IMR-90 (cell line): ENCODE measurements at regions not wholly inside any gene's neighbourhood (a gene's known extent, or its start where the extent isn't known, plus 50 kb on each side); places are given as distances from the start of the nearest gene placed in this dataset.

Experiments
- ATAC-seq: fragments of 200-7000 bp; cut with Tn5 transposase; 2 replicates; pipeline ENCODE4 v1.9.1; 2020; ENCODE audit warnings: low read depth, mild to moderate bottlenecking, moderate library complexity
- BruUV-seq: library from RNA; stranded (reverse); fragments of 400-500 nt; replicated peaks from 2 replicates; lab custom pipeline; 2021; lab: Mats Ljungman, UMichigan
- CTCF ChIA-PET: fragments of 300-600 bp; formaldehyde crosslinking; extraction: SDS; loops from one replicate; lab custom pipeline; 2021; ENCODE audit warnings: antibody characterized with exemption; lab: Yijun Ruan, JAX
- POLR2A ChIA-PET: fragments of 300-600 bp; sonication (Branson Sonifier 250); formaldehyde crosslinking; loops from one replicate; lab custom pipeline; 2022; ENCODE audit warnings: antibody characterized with exemption; ENCODE audit not compliant: unreplicated experiment; lab: Charles Lee
- DNase-seq: peaks from one replicate; pipeline ENCODE4 v3.0.0; 2013
- H2AFZ ChIP-seq: replicated peaks from 2 replicates; pipeline ENCODE3; 2013; ENCODE audit warnings: low read length, mild to moderate bottlenecking; ENCODE audit not compliant: poor library complexity
- H2AK5ac ChIP-seq: 2 replicates; pipeline ENCODE4 v1.6.1; 2013; ENCODE audit warnings: low read depth, low read length, inconsistent platforms
- H2AK9ac ChIP-seq: replicated peaks from 2 replicates; pipeline ENCODE3; 2013; ENCODE audit warnings: mild to moderate bottlenecking, low read depth, low read length, moderate library complexity; ENCODE audit not compliant: poor library complexity
- H2BK120ac ChIP-seq: 2 replicates; pipeline ENCODE4 v1.6.1; 2013; ENCODE audit warnings: low read depth, low read length, inconsistent platforms
- H2BK15ac ChIP-seq: 3 replicates; pipeline ENCODE4 v1.6.1; 2013; ENCODE audit warnings: low read depth, low read length, inconsistent platforms
- H2BK20ac ChIP-seq: 2 replicates; pipeline ENCODE4 v1.6.1; 2013; ENCODE audit warnings: low read depth, mild to moderate bottlenecking, inconsistent platforms, low read length, moderate library complexity
- H2BK5ac ChIP-seq: 2 replicates; pipeline ENCODE4 v1.6.1; 2013; ENCODE audit warnings: mild to moderate bottlenecking, low read depth, low read length, inconsistent platforms; ENCODE audit not compliant: poor library complexity, severe bottlenecking
- H3K14ac ChIP-seq: replicated peaks from 2 replicates; pipeline ENCODE4 v1.6.1; 2013; ENCODE audit warnings: low read depth, low read length, inconsistent platforms
- H3K18ac ChIP-seq: 2 replicates; pipeline ENCODE4 v1.6.1; 2013; ENCODE audit warnings: low read depth, low read length, control low read depth
- H3K23ac ChIP-seq: 2 replicates; pipeline ENCODE4 v1.6.1; 2013; ENCODE audit warnings: low read depth, low read length, inconsistent platforms
- H3K27ac ChIP-seq: 2 replicates; pipeline ENCODE4 v1.5.1; 2013; ENCODE audit warnings: mild to moderate bottlenecking, control low read depth, low read length; ENCODE audit not compliant: insufficient read depth
- H3K27me3 ChIP-seq: 2 replicates; pipeline ENCODE4 v1.6.1; 2013; ENCODE audit warnings: low read length; ENCODE audit not compliant: control insufficient read depth, insufficient read depth
- H3K36me3 ChIP-seq: 2 replicates; pipeline ENCODE4 v1.6.1; 2013; ENCODE audit warnings: low read length, mixed read lengths; ENCODE audit not compliant: control insufficient read depth, insufficient read depth
- H3K4ac ChIP-seq: 2 replicates; pipeline ENCODE4 v1.6.1; 2013; ENCODE audit warnings: low read depth, low read length, inconsistent platforms
- H3K4me1 ChIP-seq: 2 replicates; pipeline ENCODE4 v1.6.1; 2013; ENCODE audit warnings: low read length, mixed read lengths; ENCODE audit not compliant: control insufficient read depth, insufficient read depth
- H3K4me2 ChIP-seq: 2 replicates; pipeline ENCODE4 v1.6.1; 2013; ENCODE audit warnings: low read depth, mild to moderate bottlenecking, control low read depth, low read length, moderate library complexity
- H3K4me3 ChIP-seq: 2 replicates; pipeline ENCODE4 v1.5.1; 2013; ENCODE audit warnings: low read depth, mild to moderate bottlenecking, control low read depth, low read length, moderate library complexity; ENCODE audit not compliant: insufficient read depth
- H3K56ac ChIP-seq: 2 replicates; pipeline ENCODE4 v1.6.1; 2013; ENCODE audit warnings: low read length, inconsistent platforms; ENCODE audit not compliant: insufficient read depth; ENCODE audit errors: extremely low read depth
- H3K79me1 ChIP-seq, 2 experiments: 2 replicates each; pipeline ENCODE4 v1.6.1; 2013; ENCODE audit warnings: low read length in 2 of 2, inconsistent platforms in 1 of 2, low read depth in 1 of 2
- H3K9ac ChIP-seq: 2 replicates; pipeline ENCODE4 v1.6.1; 2013; ENCODE audit warnings: low read depth, low read length, control low read depth
- H3K9me1 ChIP-seq: 2 replicates; pipeline ENCODE4 v1.6.1; 2013; ENCODE audit warnings: low read length, inconsistent platforms; ENCODE audit not compliant: insufficient read depth
- H3K9me3 ChIP-seq: 2 replicates; pipeline ENCODE4 v1.6.1; 2013; ENCODE audit warnings: low read length; ENCODE audit not compliant: control insufficient read depth, insufficient read depth
- H4K20me1 ChIP-seq: 2 replicates; pipeline ENCODE4 v1.6.1; 2013; ENCODE audit warnings: low read length, inconsistent platforms; ENCODE audit not compliant: insufficient read depth
- H4K5ac ChIP-seq: 2 replicates; pipeline ENCODE4 v1.6.1; 2013; ENCODE audit warnings: mild to moderate bottlenecking, low read depth, low read length, control low read depth
- H4K8ac ChIP-seq, 2 experiments: 2 replicates each; pipeline ENCODE4 v1.6.1; 2013; ENCODE audit warnings: low read depth in 2 of 2, low read length in 2 of 2, control low read depth in 1 of 2, inconsistent platforms in 1 of 2
- H4K91ac ChIP-seq: 2 replicates; pipeline ENCODE4 v1.6.1; 2013; ENCODE audit warnings: low read depth, low read length, inconsistent platforms; ENCODE audit not compliant: insufficient read depth
- CHD1 ChIP-seq: IDR thresholded peaks from 2 replicates; pipeline ENCODE4 v1.6.1; 2012; ENCODE audit warnings: low read depth, low read length, improper control_type of control experiment
- ELK1 ChIP-seq: fragments of 150-350 bp; IDR thresholded peaks from 2 replicates; pipeline ENCODE4 v1.6.1; 2016; ENCODE audit warnings: low read depth, mild to moderate bottlenecking, low read length, moderate library complexity, borderline replicate concordance
- FOS ChIP-seq: fragments of 150-350 bp; IDR thresholded peaks from 2 replicates; pipeline ENCODE4 v1.6.1; 2016; ENCODE audit warnings: low read depth, low read length
- MAFK ChIP-seq: IDR thresholded peaks from 2 replicates; pipeline ENCODE4 v1.6.1; 2012; ENCODE audit warnings: low read depth, low read length, improper control_type of control experiment
- MXI1 ChIP-seq: IDR thresholded peaks from 2 replicates; pipeline ENCODE4 v1.6.1; 2012; ENCODE audit warnings: low read depth, mild to moderate bottlenecking, low read length, moderate library complexity, borderline replicate concordance
- RAD21 ChIP-seq: IDR thresholded peaks from 2 replicates; pipeline ENCODE4 v1.6.1; 2012; ENCODE audit warnings: low read length, improper control_type of control experiment
- SMC3 ChIP-seq: fragments of 150-350 bp; IDR thresholded peaks from 2 replicates; pipeline ENCODE4 v1.6.1; 2016; ENCODE audit warnings: low read depth, mild to moderate bottlenecking, antibody characterized with exemption, low read length, moderate library complexity
- USF2 ChIP-seq: fragments of 150-350 bp; IDR thresholded peaks from 2 replicates; pipeline ENCODE4 v1.6.1; 2017; ENCODE audit warnings: mild to moderate bottlenecking, antibody characterized with exemption, low read length, low read depth
- whole genome bisulfite sequencing, 2 experiments: methylation state at CpG; one replicate each; pipeline versions ENCODE4 v1.1.5 to v1.1.7; 2013; ENCODE audit warnings: missing lambda C conversion rate in 2 of 2; ENCODE audit not compliant: insufficient read length in 1 of 2; ENCODE audit errors: extremely low coverage in 2 of 2; 5-methylcytosine and 5-hydroxymethylcytosine counted together
- dilution Hi-C: fragments of 300-500 bp; cut with HindIII; formaldehyde crosslinking; loops from one replicate; pipeline ENCODE4 v1.14.3; 2018; ENCODE audit warnings: low sequenced_read_pairs; ENCODE audit not compliant: unreplicated experiment
- in situ Hi-C: fragments of 300-500 bp; cut with MboI; formaldehyde crosslinking; loops from 3 replicates; pipeline ENCODE4 v1.14.3; 2019; ENCODE audit warnings: low sequenced_read_pairs, inconsistent platforms, mixed read lengths
- intact Hi-C: fragments of 100-400 bp; cut with micrococcal nuclease; formaldehyde crosslinking; loops from 2 replicates; pipeline ENCODE4 v1.10.0; 2022
- TF ChIP-seq, protein P1 (sequence below): conservative IDR thresholded peaks from 2 replicates; pipeline ENCODE4 v1.5.1; 2012; ENCODE audit warnings: mild to moderate bottlenecking, low read depth, low read length, improper control_type of control experiment

DNA sequence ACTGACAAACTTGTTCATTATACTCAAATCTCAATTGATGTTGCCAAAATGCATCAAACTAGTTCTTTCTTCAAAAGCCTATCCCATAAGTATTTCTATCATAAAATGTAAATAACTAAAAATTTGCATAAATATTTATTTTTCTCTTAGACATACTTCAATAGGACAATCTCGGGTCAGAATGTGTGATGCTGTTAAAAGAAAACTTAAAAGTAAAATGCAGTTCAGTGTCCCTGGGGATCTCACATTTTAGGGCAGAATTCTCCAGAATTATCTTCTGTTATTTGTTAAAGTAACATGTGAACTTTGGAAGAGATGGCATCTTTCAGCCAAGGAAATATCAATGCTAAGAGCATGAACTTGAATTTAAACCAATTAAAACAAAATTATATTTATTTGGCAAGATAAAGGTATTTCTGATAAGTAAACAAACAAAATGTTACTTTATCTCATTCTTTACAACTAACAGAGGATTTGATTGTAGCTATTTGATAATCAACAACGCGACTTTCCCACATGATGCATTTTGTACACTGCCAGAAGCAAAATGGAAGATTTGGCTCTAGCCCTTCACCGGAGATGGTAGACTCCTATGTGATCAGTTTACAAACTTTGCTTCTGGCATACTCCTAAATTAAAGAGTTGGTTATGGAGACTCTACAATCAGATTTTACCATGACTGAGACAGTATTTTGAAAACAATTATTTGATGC, 169.5 kb upstream of the EDNRB start:
- ATAC-seq (no peak), DNase-seq (no peak)
- Histone ChIP-seq H3K9ac (no peak overlapping the region), H3K4me1 (peaks cover 2% of the 10 kb centered on the region; the same call in 1 of the 2 replicates), H3K56ac (no peak overlapping the region), H3K79me1 (no peaks in the 10 kb centered on the region), H3K9me1 (no peaks in the 10 kb centered on the region), H2AK5ac (no peak overlapping the region), H2BK5ac (no peak overlapping the region), H3K9me3 (no peaks in the 10 kb centered on the region), H3K4me3 (no peak overlapping the region), H4K20me1 (no peaks in the 10 kb centered on the region), H2AK9ac (no peak overlapping the region), H2BK120ac (no peak overlapping the region), H3K23ac (no peak overlapping the region), H4K91ac (no peak overlapping the region), H3K4me2 (no peak overlapping the region), H2BK20ac (no peak overlapping the region), H3K27me3 (no peaks in the 10 kb centered on the region), H3K14ac (no peak overlapping the region), H3K27ac (no peak overlapping the region), H3K4ac (no peak overlapping the region), H3K18ac (no peak overlapping the region), H4K8ac (no peak overlapping the region), H2BK15ac (no peak overlapping the region), H3K36me3 (no peaks in the 10 kb centered on the region), H4K5ac (no peak overlapping the region), H2AFZ (no peak overlapping the region)
- dilution Hi-C loops (no loop called here), intact Hi-C loops (no loop called here), in situ Hi-C loops (no loop called here)
- WGBS, 2 experiments: no CpG with 5 or more reads among the region's 4 CpGs
- TF ChIP-seq FOS (no peak), USF2 (no peak), MAFK (no peak), SMC3 (no peak), ELK1 (no peak), MXI1 (no peak), RAD21 (no peak), CHD1 (no peak)
- TF ChIP-seq, protein P1, sequence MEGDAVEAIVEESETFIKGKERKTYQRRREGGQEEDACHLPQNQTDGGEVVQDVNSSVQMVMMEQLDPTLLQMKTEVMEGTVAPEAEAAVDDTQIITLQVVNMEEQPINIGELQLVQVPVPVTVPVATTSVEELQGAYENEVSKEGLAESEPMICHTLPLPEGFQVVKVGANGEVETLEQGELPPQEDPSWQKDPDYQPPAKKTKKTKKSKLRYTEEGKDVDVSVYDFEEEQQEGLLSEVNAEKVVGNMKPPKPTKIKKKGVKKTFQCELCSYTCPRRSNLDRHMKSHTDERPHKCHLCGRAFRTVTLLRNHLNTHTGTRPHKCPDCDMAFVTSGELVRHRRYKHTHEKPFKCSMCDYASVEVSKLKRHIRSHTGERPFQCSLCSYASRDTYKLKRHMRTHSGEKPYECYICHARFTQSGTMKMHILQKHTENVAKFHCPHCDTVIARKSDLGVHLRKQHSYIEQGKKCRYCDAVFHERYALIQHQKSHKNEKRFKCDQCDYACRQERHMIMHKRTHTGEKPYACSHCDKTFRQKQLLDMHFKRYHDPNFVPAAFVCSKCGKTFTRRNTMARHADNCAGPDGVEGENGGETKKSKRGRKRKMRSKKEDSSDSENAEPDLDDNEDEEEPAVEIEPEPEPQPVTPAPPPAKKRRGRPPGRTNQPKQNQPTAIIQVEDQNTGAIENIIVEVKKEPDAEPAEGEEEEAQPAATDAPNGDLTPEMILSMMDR: no peak
- no TSS peak for BruUV-seq
- ChIA-PET POLR2A (no interaction called here), CTCF (no interaction called here)
